OCI-LY3 (cell line): ENCODE measurements at regions not wholly inside any gene's neighbourhood (a gene's known extent, or its start where the extent isn't known, plus 50 kb on each side); places are given as distances from the start of the nearest gene placed in this dataset.

Experiments
- H2AFZ ChIP-seq: fragments of 200-600, 300-600 bp; shearing (Covaris generic); 2 replicates; pipeline ENCODE4 v1.6.0; 2014; ENCODE audit warnings: antibody characterized with exemption, low read depth, low read length
- H3K27ac ChIP-seq: fragments of 200-600, 300-600 bp; sonication (generic); 2 replicates; pipeline ENCODE4 v1.5.1; 2014; ENCODE audit warnings: mild to moderate bottlenecking, low read length, moderate library complexity, mixed read lengths
- H3K27me3 ChIP-seq: fragments of 200-600, 300-600 bp; sonication (generic); 2 replicates; pipeline ENCODE4 v1.6.1; 2014; ENCODE audit warnings: low read depth, low read length, mixed read lengths
- H3K36me3 ChIP-seq: fragments of 200-600, 300-600 bp; sonication (generic); replicated peaks from 2 replicates; pipeline ENCODE3; 2014; ENCODE audit warnings: low read depth, low read length, mixed read lengths
- H3K4me1 ChIP-seq: fragments of 300-600, 200-600 bp; sonication (generic); 2 replicates; pipeline ENCODE4 v1.6.1; 2014; ENCODE audit warnings: low read length, mixed read lengths
- H3K4me2 ChIP-seq: fragments of 200-600, 300-600 bp; sonication (generic); 2 replicates; pipeline ENCODE4 v1.6.1; 2014; ENCODE audit warnings: low read length, mixed read lengths
- H3K4me3 ChIP-seq: fragments of 300-600, 200-600 bp; sonication (generic); 2 replicates; pipeline ENCODE4 v1.5.1; 2014; ENCODE audit warnings: antibody characterized with exemption, mild to moderate bottlenecking, low read length, moderate library complexity
- H3K79me2 ChIP-seq: fragments of 300-600, 200-600 bp; shearing (Covaris generic); 2 replicates; pipeline ENCODE4 v1.6.1; 2014; ENCODE audit warnings: mild to moderate bottlenecking, low read length, mixed read lengths
- H3K9ac ChIP-seq: fragments of 300-600, 200-600 bp; shearing (Covaris generic); 2 replicates; pipeline ENCODE4 v1.6.0; 2014; ENCODE audit warnings: mild to moderate bottlenecking, low read length, moderate library complexity
- H3K9me3 ChIP-seq: fragments of 200-600, 300-600 bp; shearing (Covaris generic); 2 replicates; pipeline ENCODE4 v1.6.1; 2014; ENCODE audit warnings: low read length, mixed read lengths; ENCODE audit not compliant: insufficient read depth
- H4K20me1 ChIP-seq: fragments of 200-600, 300-600 bp; sonication (generic); 2 replicates; pipeline ENCODE4 v1.6.1; 2016; ENCODE audit warnings: low read length, mixed read lengths; ENCODE audit not compliant: insufficient read depth
- EZH2phosphoT487 ChIP-seq: fragments of 200-600 bp; shearing (Covaris generic); IDR thresholded peaks from 2 replicates; pipeline ENCODE4 v1.6.1; 2018; ENCODE audit warnings: antibody characterized with exemption, mixed run types, low read depth
- TF ChIP-seq, protein P1 (sequence below): fragments of 200-600, 300-600 bp; sonication (generic); IDR thresholded peaks from 2 replicates; pipeline ENCODE4 v1.5.1; 2014; ENCODE audit warnings: antibody characterized with exemption, low read length, low read depth

DNA sequence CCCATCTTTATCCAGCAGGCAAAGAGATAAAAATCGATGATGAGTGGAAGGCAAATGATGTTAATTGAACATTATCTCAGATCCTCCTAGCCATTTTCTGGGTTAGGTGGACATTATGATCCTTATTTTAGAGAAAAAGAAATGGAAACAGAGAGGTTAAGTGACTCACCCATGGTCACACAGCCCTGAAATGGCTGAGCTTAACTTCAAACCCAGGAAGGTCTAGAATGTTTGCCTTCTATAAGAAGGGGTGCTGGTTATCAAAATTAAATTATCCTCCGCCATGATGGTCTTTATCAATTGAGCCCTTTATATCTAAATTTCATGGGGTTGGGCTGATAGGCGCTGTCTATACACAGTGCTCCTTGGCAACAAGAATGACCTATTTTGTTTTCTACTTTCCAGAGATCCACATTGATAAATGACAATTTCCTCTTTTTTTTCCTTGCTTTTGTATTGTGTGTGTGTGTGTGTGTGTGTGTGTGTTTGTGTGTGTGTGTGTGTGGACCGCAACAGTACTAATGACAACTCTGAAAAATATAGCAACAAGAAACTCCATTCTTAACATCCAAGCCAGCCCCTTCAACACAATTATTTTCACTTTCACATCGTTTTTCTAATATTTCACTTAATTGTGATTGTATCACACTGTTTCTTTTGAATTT lies 571.9 kb downstream of the VRK1 start:
- Histone ChIP-seq H2AFZ (no peak overlapping the region), H3K79me2 (no peaks in the 10 kb centered on the region), H3K27ac (no peak overlapping the region), H3K9ac (no peak overlapping the region), H3K36me3 (no peaks in the 10 kb centered on the region), H4K20me1 (no peaks in the 10 kb centered on the region), H3K9me3 (no peaks in the 10 kb centered on the region), H3K27me3 (peaks cover 5% of the 10 kb centered on the region; the same call in 1 of the 2 replicates), H3K4me2 (no peak overlapping the region), H3K4me1 (no peaks in the 10 kb centered on the region), H3K4me3 (no peak overlapping the region)
- TF ChIP-seq EZH2phosphoT487, result no peak
- TF ChIP-seq, protein P1, sequence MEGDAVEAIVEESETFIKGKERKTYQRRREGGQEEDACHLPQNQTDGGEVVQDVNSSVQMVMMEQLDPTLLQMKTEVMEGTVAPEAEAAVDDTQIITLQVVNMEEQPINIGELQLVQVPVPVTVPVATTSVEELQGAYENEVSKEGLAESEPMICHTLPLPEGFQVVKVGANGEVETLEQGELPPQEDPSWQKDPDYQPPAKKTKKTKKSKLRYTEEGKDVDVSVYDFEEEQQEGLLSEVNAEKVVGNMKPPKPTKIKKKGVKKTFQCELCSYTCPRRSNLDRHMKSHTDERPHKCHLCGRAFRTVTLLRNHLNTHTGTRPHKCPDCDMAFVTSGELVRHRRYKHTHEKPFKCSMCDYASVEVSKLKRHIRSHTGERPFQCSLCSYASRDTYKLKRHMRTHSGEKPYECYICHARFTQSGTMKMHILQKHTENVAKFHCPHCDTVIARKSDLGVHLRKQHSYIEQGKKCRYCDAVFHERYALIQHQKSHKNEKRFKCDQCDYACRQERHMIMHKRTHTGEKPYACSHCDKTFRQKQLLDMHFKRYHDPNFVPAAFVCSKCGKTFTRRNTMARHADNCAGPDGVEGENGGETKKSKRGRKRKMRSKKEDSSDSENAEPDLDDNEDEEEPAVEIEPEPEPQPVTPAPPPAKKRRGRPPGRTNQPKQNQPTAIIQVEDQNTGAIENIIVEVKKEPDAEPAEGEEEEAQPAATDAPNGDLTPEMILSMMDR, result no peak

DNA sequence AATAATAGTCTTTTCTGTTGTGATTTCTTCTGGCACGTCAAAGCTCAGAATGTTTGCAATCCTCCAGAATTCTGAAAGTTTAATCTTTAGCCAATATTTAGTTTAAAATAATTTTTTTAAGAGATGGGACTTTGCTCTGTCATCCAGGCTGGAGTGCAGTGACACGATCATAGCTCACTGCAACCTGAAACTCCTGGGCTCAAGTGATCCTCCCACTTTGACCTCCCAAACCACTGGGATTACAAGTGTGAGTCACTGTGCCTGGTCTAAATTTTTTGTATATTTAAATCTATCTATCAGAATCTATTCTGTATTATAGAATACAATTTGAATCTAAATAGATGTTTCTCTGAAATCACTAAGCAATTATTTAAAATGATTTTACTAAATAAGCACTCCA lies 572.7 kb downstream of the VRK1 start:
- Histone ChIP-seq H3K27ac (no peak overlapping the region), H3K36me3 (no peaks in the 10 kb centered on the region), H3K79me2 (no peaks in the 10 kb centered on the region), H3K9me3 (no peaks in the 10 kb centered on the region), H3K4me2 (no peak overlapping the region), H4K20me1 (no peaks in the 10 kb centered on the region), H3K4me1 (no peaks in the 10 kb centered on the region), H3K27me3 (peaks cover 9% of the 10 kb centered on the region; the same call in 1 of the 2 replicates), H3K4me3 (no peak overlapping the region), H2AFZ (no peak overlapping the region), H3K9ac (no peak overlapping the region)
- no peak for TF ChIP-seq EZH2phosphoT487
- TF ChIP-seq, protein P1, result no peak

DNA sequence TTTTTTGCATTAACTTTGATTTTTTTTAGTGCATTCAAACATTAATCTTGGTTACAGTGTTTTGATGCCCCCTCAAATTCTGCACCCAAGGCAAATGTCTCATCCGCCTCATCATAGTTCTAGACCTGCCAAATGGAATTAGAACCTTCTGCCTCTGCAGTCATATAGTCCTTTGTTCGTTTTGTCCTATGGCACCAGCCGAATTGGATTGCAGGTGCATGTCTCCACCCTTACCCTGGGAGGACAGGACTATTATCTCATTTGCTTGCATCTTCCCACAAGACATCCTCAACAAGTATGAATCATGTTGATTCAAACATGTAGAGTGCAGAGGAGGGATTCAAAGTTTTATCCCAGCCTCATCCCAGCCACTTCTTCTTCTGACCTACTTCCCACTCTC lies 579.1 kb downstream of the VRK1 start:
- H3K9me3 ChIP-seq, result no peaks in the 10 kb centered on the region
- no peaks in the 10 kb centered on the region for H4K20me1 ChIP-seq
- H2AFZ ChIP-seq, result no peak overlapping the region
- TF ChIP-seq, protein P1, result no peak
- TF ChIP-seq EZH2phosphoT487, result no peak
- H3K36me3 ChIP-seq, result no peaks in the 10 kb centered on the region
- no peak overlapping the region for H3K9ac ChIP-seq
- no peak overlapping the region for H3K4me2 ChIP-seq
- no peaks in the 10 kb centered on the region for H3K79me2 ChIP-seq
- H3K27me3 ChIP-seq, result peaks cover 20% of the 10 kb centered on the region; the same call in 1 of the 2 replicates
- no peak overlapping the region for H3K4me3 ChIP-seq
- H3K27ac ChIP-seq, result no peak overlapping the region
- no peaks in the 10 kb centered on the region for H3K4me1 ChIP-seq

DNA sequence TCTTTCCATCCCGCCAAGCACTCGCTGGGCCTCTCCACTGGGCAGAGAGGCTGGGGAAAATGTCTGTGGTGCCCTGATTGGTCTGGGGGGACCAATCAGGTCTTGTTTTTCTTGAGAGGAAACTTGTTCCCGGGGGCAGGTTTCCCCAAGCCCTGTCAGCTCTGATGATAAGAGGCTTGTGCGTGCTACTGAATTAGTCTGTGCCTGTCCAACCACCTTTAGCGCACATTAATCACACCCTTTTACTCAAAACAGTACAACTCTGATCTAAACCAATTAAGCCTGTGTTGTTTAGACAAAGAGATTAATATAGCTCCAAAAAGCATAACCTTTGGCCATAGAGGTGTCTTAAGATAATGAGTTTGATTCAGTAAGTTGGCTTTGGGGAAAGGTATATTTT lies 580.4 kb downstream of the VRK1 start:
- TF ChIP-seq, protein P1, result no peak
- TF ChIP-seq EZH2phosphoT487, result no peak
- H2AFZ ChIP-seq, result no peak overlapping the region
- H3K79me2 ChIP-seq, result no peaks in the 10 kb centered on the region
- H3K27me3 ChIP-seq, result peaks cover 20% of the 10 kb centered on the region; the same call in 1 of the 2 replicates
- H3K4me3 ChIP-seq, result no peak overlapping the region
- no peaks in the 10 kb centered on the region for H3K9me3 ChIP-seq
- no peak overlapping the region for H3K9ac ChIP-seq
- H3K4me1 ChIP-seq, result no peaks in the 10 kb centered on the region
- H4K20me1 ChIP-seq, result no peaks in the 10 kb centered on the region
- H3K36me3 ChIP-seq, result no peaks in the 10 kb centered on the region
- H3K27ac ChIP-seq, result no peak overlapping the region
- no peak overlapping the region for H3K4me2 ChIP-seq
